ENCODE measurements at regions not wholly inside any gene's neighbourhood (a gene's known extent, or its start where the extent isn't known, plus 50 kb on each side); places are given as distances from the start of the nearest gene placed in this dataset.
A peak's percentile ranks its signal among the peaks of the same experiment; 100 is the strongest.

DNA sequence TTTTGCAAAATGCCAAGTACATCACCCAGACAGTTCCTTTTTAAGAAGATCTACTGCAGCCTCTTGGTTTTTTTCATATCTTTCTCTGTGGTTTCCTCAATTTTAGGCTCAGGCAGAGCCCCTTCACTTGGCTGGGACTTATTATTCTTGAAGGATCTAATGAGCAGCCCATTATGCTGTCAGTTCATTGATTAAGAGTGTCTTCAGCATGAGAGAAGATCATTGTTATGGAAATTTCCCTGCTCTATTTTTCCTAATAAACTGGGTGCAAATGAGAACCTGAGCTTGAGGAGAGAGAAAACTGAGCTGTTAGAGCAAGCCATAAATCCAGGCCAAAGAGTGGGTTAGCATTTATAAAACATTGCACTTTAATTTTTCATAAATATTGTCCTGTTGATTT, 146.5 kb downstream of the SEC23IP start:
- Histone ChIP-seq H3K23ac (ENCODE audit: low read depth, low read length, poor library complexity) (no peak overlapping the region), H3K4ac (ENCODE audit: low read length) (no peak overlapping the region), H2BK15ac (ENCODE audit: low read length) (no peak overlapping the region), H3K9me3 (replicated peaks in 1 of 2; ENCODE audit: control insufficient read depth in 2 of 2, insufficient read depth in 1 of 2, low read depth in 1 of 2, low read length in 2 of 2) (peaks cover 0 to 2% of the 10 kb centered on the region in 2 donors), H2AK5ac (ENCODE audit: low read depth, low read length) (no peak overlapping the region), H3K36me3 (replicated peaks in 1 of 2; ENCODE audit: control insufficient read depth in 2 of 2, insufficient read depth in 2 of 2, low read length in 2 of 2) (no peaks in the 10 kb centered on the region), H3K27ac (replicated peaks; ENCODE audit: low read length) (no peak overlapping the region), H2BK5ac (ENCODE audit: low read length) (no peak overlapping the region), H3K4me3 (ENCODE audit: low read length in 2 of 2) (no peak overlapping the region), H4K91ac (ENCODE audit: low read depth, low read length, poor library complexity) (no peak overlapping the region), H3K9ac (ENCODE audit: low read depth, low read length, poor library complexity) (no peak overlapping the region), H3K4me2 (ENCODE audit: insufficient read depth, low read length, poor library complexity, severe bottlenecking) (no peak overlapping the region), H2BK12ac (ENCODE audit: low read length) (no peak overlapping the region), H4K8ac (ENCODE audit: low read depth, low read length) (no peak overlapping the region), H3K14ac (ENCODE audit: low read length) (no peak overlapping the region), H2BK120ac (ENCODE audit: low read depth, low read length) (no peak overlapping the region), H3K79me1 (ENCODE audit: low read depth, low read length) (no peaks in the 10 kb centered on the region), H3K27me3 (ENCODE audit: control insufficient read depth in 3 of 3, insufficient read depth in 3 of 3, low read depth in 1 of 3, low read length in 3 of 3) (no peaks in the 10 kb centered on the region), H3K18ac (ENCODE audit: low read length) (no peak overlapping the region), H2AFZ (ENCODE audit: low read length) (no peak overlapping the region), H3K4me1 (ENCODE audit: control insufficient read depth in 2 of 2, insufficient read depth in 1 of 2, low read depth in 1 of 2, low read length in 2 of 2) (peaks cover 0 to 7% of the 10 kb centered on the region in 2 donors)
- DNase-seq (ENCODE audit: low spot score) = no peak

- Histone ChIP-seq H2AK5ac (ENCODE audit: low read depth, low read length) (no peak overlapping the region), H2BK12ac (ENCODE audit: low read length) (no peak overlapping the region), H3K79me1 (ENCODE audit: low read depth, low read length) (no peaks in the 10 kb centered on the region), H2BK15ac (ENCODE audit: low read length) (no peak overlapping the region), H3K36me3 (replicated peaks in 1 of 2; ENCODE audit: control insufficient read depth in 2 of 2, insufficient read depth in 2 of 2, low read length in 2 of 2) (no peaks in the 10 kb centered on the region), H2BK120ac (ENCODE audit: low read depth, low read length) (no peak overlapping the region), H3K18ac (ENCODE audit: low read length) (no peak overlapping the region), H3K27ac (replicated peaks; ENCODE audit: low read length) (no peak overlapping the region), H3K9me3 (replicated peaks in 1 of 2; ENCODE audit: control insufficient read depth in 2 of 2, insufficient read depth in 1 of 2, low read depth in 1 of 2, low read length in 2 of 2) (peaks cover 0 to 2% of the 10 kb centered on the region in 2 donors), H2AFZ (ENCODE audit: low read length) (no peak overlapping the region), H3K14ac (ENCODE audit: low read length) (no peak overlapping the region), H4K8ac (ENCODE audit: low read depth, low read length) (no peak overlapping the region), H2BK5ac (ENCODE audit: low read length) (no peak overlapping the region), H3K23ac (ENCODE audit: low read depth, low read length, poor library complexity) (no peak overlapping the region), H3K4ac (ENCODE audit: low read length) (no peak overlapping the region), H4K91ac (ENCODE audit: low read depth, low read length, poor library complexity) (no peak overlapping the region), H3K4me1 (ENCODE audit: control insufficient read depth in 2 of 2, insufficient read depth in 1 of 2, low read depth in 1 of 2, low read length in 2 of 2) (peaks cover 0 to 7% of the 10 kb centered on the region in 2 donors), H3K4me2 (ENCODE audit: insufficient read depth, low read length, poor library complexity, severe bottlenecking) (no peak overlapping the region), H3K9ac (ENCODE audit: low read depth, low read length, poor library complexity) (no peak overlapping the region), H3K4me3 (ENCODE audit: low read length in 2 of 2) (no peak overlapping the region), H3K27me3 (ENCODE audit: control insufficient read depth in 3 of 3, insufficient read depth in 3 of 3, low read depth in 1 of 3, low read length in 3 of 3) (no peaks in the 10 kb centered on the region)
- no peak for DNase-seq (ENCODE audit: low spot score)
- no CpG with 5 or more reads among the region's 6 CpGs for WGBS, 2 donors (ENCODE audit: extremely low coverage in 2 of 2, insufficient read length in 2 of 2, insufficient replicate concordance in 1 of 2)
Observed at GRCh38 chr10:120039826-120040225, 147.3 kb downstream of the SEC23IP start.

- Histone ChIP-seq H2BK5ac (ENCODE audit: low read length) (no peak overlapping the region), H2BK120ac (ENCODE audit: low read depth, low read length) (no peak overlapping the region), H2AFZ (ENCODE audit: low read length) (no peak overlapping the region), H3K9me3 (replicated peaks in 1 of 2; ENCODE audit: control insufficient read depth in 2 of 2, insufficient read depth in 1 of 2, low read depth in 1 of 2, low read length in 2 of 2) (peaks cover 0 to 2% of the 10 kb centered on the region in 2 donors), H3K36me3 (replicated peaks in 1 of 2; ENCODE audit: control insufficient read depth in 2 of 2, insufficient read depth in 2 of 2, low read length in 2 of 2) (no peaks in the 10 kb centered on the region), H2AK5ac (ENCODE audit: low read depth, low read length) (peak overlapping the region; percentile 83), H3K4me2 (ENCODE audit: insufficient read depth, low read length, poor library complexity, severe bottlenecking) (no peak overlapping the region), H2BK15ac (ENCODE audit: low read length) (peak overlapping the region; percentile 35), H4K8ac (ENCODE audit: low read depth, low read length) (no peak overlapping the region), H3K23ac (ENCODE audit: low read depth, low read length, poor library complexity) (no peak overlapping the region), H3K4me1 (ENCODE audit: control insufficient read depth in 2 of 2, insufficient read depth in 1 of 2, low read depth in 1 of 2, low read length in 2 of 2) (peaks cover 0 to 7% of the 10 kb centered on the region in 2 donors), H3K4me3 (ENCODE audit: low read length in 2 of 2) (no peak overlapping the region), H3K4ac (ENCODE audit: low read length) (no peak overlapping the region), H3K14ac (ENCODE audit: low read length) (peak overlapping the region; percentile 41), H2BK12ac (ENCODE audit: low read length) (peak overlapping the region; percentile 60), H3K9ac (ENCODE audit: low read depth, low read length, poor library complexity) (no peak overlapping the region), H4K91ac (ENCODE audit: low read depth, low read length, poor library complexity) (no peak overlapping the region), H3K18ac (ENCODE audit: low read length) (peak overlapping the region; percentile 90), H3K27ac (replicated peaks; ENCODE audit: low read length) (no peak overlapping the region), H3K27me3 (ENCODE audit: control insufficient read depth in 3 of 3, insufficient read depth in 3 of 3, low read depth in 1 of 3, low read length in 3 of 3) (no peaks in the 10 kb centered on the region), H3K79me1 (ENCODE audit: low read depth, low read length) (no peaks in the 10 kb centered on the region)
- DNase-seq (ENCODE audit: low spot score) = no peak
- WGBS, 2 donors (ENCODE audit: extremely low coverage in 2 of 2, insufficient read length in 2 of 2, insufficient replicate concordance in 1 of 2) = no CpG with 5 or more reads among the region's 12 CpGs
Observed at GRCh38 chr10:120041807-120042559, 149.5 kb downstream of the SEC23IP start.

- Histone ChIP-seq H3K9me3 (replicated peaks in 1 of 2; ENCODE audit: control insufficient read depth in 2 of 2, insufficient read depth in 1 of 2, low read depth in 1 of 2, low read length in 2 of 2) (peaks cover 0 to 4% of the 10 kb centered on the region in 2 donors), H2BK12ac (ENCODE audit: low read length) (no peak overlapping the region), H3K23ac (ENCODE audit: low read depth, low read length, poor library complexity) (no peak overlapping the region), H2BK15ac (ENCODE audit: low read length) (no peak overlapping the region), H3K79me1 (ENCODE audit: low read depth, low read length) (no peaks in the 10 kb centered on the region), H2AFZ (ENCODE audit: low read length) (no peak overlapping the region), H3K4me3 (ENCODE audit: low read length in 2 of 2) (no peak overlapping the region), H3K27ac (replicated peaks; ENCODE audit: low read length) (no peak overlapping the region), H3K14ac (ENCODE audit: low read length) (no peak overlapping the region), H3K4me2 (ENCODE audit: insufficient read depth, low read length, poor library complexity, severe bottlenecking) (no peak overlapping the region), H3K4me1 (ENCODE audit: control insufficient read depth in 2 of 2, insufficient read depth in 1 of 2, low read depth in 1 of 2, low read length in 2 of 2) (peaks cover 0 to 7% of the 10 kb centered on the region in 2 donors), H3K27me3 (ENCODE audit: control insufficient read depth in 3 of 3, insufficient read depth in 3 of 3, low read depth in 1 of 3, low read length in 3 of 3) (no peaks in the 10 kb centered on the region), H3K18ac (ENCODE audit: low read length) (no peak overlapping the region), H3K9ac (ENCODE audit: low read depth, low read length, poor library complexity) (no peak overlapping the region), H2BK120ac (ENCODE audit: low read depth, low read length) (no peak overlapping the region), H2BK5ac (ENCODE audit: low read length) (no peak overlapping the region), H4K8ac (ENCODE audit: low read depth, low read length) (no peak overlapping the region), H2AK5ac (ENCODE audit: low read depth, low read length) (no peak overlapping the region), H4K91ac (ENCODE audit: low read depth, low read length, poor library complexity) (no peak overlapping the region), H3K4ac (ENCODE audit: low read length) (no peak overlapping the region), H3K36me3 (replicated peaks in 1 of 2; ENCODE audit: control insufficient read depth in 2 of 2, insufficient read depth in 2 of 2, low read length in 2 of 2) (no peaks in the 10 kb centered on the region)
- no peak for DNase-seq (ENCODE audit: low spot score)
Observed at GRCh38 chr10:120042705-120043104, 150.2 kb downstream of the SEC23IP start.
